WERI-Rb-1 (cell line): ENCODE measurements at regions not wholly inside any gene's neighbourhood (a gene's known extent, or its start where the extent isn't known, plus 50 kb on each side); places are given as distances from the start of the nearest gene placed in this dataset.
A peak's percentile ranks its signal among the peaks of the same experiment; 100 is the strongest.

Source experiments
- DNase-seq: peaks from one replicate; pipeline ENCODE4 v3.0.0-alpha.2; 2020
- H3K27ac ChIP-seq: fragments of 250-450 bp; sonication (Bioruptor Pico); 2 replicates; pipeline ENCODE4 v1.5.1; 2020; ENCODE audit warnings: mild to moderate bottlenecking, moderate library complexity
- H3K27me3 ChIP-seq: fragments of 250-450 bp; sonication (Bioruptor Pico); 2 replicates; pipeline ENCODE4 v1.5.1; 2021; ENCODE audit warnings: mild to moderate bottlenecking, low read depth, moderate library complexity; ENCODE audit not compliant: insufficient read depth, severe bottlenecking
- H3K36me3 ChIP-seq: fragments of 250-450 bp; sonication (Bioruptor Pico); 2 replicates; pipeline ENCODE4 v1.5.1; 2020; ENCODE audit warnings: mild to moderate bottlenecking, moderate library complexity
- H3K4me3 ChIP-seq: 2 replicates; pipeline ENCODE4 v1.5.1; 2011; ENCODE audit warnings: low read depth, mild to moderate bottlenecking, control low read depth, low read length
- H3K9me3 ChIP-seq: fragments of 250-450 bp; sonication (Bioruptor Pico); 2 replicates; pipeline ENCODE4 v1.5.1; 2021; ENCODE audit warnings: mild to moderate bottlenecking, moderate library complexity; ENCODE audit not compliant: severe bottlenecking
- CTCF ChIP-seq: IDR thresholded peaks from 2 replicates; pipeline ENCODE4 v1.5.1; 2011; ENCODE audit warnings: low read depth, mild to moderate bottlenecking, control low read depth, inconsistent platforms, low read length

- no peak for DNase-seq
- Histone ChIP-seq H3K27me3 (no peaks in the 10 kb centered on the region), H3K4me3 (no peak overlapping the region), H3K27ac (peak overlapping the region; percentile 83), H3K9me3 (peaks cover 35% of the 10 kb centered on the region), H3K36me3 (no peaks in the 10 kb centered on the region)
- no peak for TF ChIP-seq CTCF
Observed at GRCh38 chr10:120989279-120989678, 138.1 kb downstream of the WDR11 start.

- Histone ChIP-seq H3K27me3 (no peaks in the 10 kb centered on the region), H3K9me3 (peaks cover 29% of the 10 kb centered on the region), H3K36me3 (no peaks in the 10 kb centered on the region), H3K4me3 (no peak overlapping the region), H3K27ac (no peak overlapping the region)
- TF ChIP-seq CTCF = no peak
- DNase-seq = no peak
Observed at GRCh38 chr10:120989996-120990598, 138.9 kb downstream of the WDR11 start.

- no peaks in the 10 kb centered on the region for H3K36me3 ChIP-seq
- DNase-seq = no peak
- TF ChIP-seq CTCF = no peak
- peaks cover 24% of the 10 kb centered on the region for H3K9me3 ChIP-seq
- no peaks in the 10 kb centered on the region for H3K27me3 ChIP-seq
- peak overlapping the region; percentile 56 for H3K27ac ChIP-seq
- H3K4me3 ChIP-seq = no peak overlapping the region
Observed at GRCh38 chr10:120990831-120991230, 139.7 kb downstream of the WDR11 start.

- TF ChIP-seq CTCF = no peak
- no peak overlapping the region for H3K27ac ChIP-seq
- H3K36me3 ChIP-seq = no peaks in the 10 kb centered on the region
- no peak for DNase-seq
- peaks cover 25% of the 10 kb centered on the region for H3K9me3 ChIP-seq
- H3K4me3 ChIP-seq = no peak overlapping the region
- no peaks in the 10 kb centered on the region for H3K27me3 ChIP-seq
Observed at GRCh38 chr10:120993089-120993488, 141.9 kb downstream of the WDR11 start.

GRCh38 chr10:120995768-120996167 is 144.6 kb downstream of the WDR11 start:
- no peak for DNase-seq
- no peak overlapping the region for H3K4me3 ChIP-seq
- H3K9me3 ChIP-seq = peaks cover 10% of the 10 kb centered on the region
- no peaks in the 10 kb centered on the region for H3K36me3 ChIP-seq
- H3K27me3 ChIP-seq = no peaks in the 10 kb centered on the region
- TF ChIP-seq CTCF = no peak
- H3K27ac ChIP-seq = no peak overlapping the region

GRCh38 chr10:120996456-120997034 is 145.4 kb downstream of the WDR11 start:
- Histone ChIP-seq H3K9me3 (peaks cover 10% of the 10 kb centered on the region), H3K27ac (no peak overlapping the region), H3K4me3 (no peak overlapping the region), H3K27me3 (no peaks in the 10 kb centered on the region), H3K36me3 (no peaks in the 10 kb centered on the region)
- no peak for TF ChIP-seq CTCF
- DNase-seq = no peak
